Peyer's patch (tissue), 4 donors: ENCODE measurements at regions not wholly inside any gene's neighbourhood (a gene's known extent, or its start where the extent isn't known, plus 50 kb on each side); places are given as distances from the start of the nearest gene placed in this dataset.

Experiments
- POLR2A ChIP-seq, 2 donors: fragments of 450-650 bp; IDR thresholded peaks; one replicate each; pipeline ENCODE4 v1.5.1; 2017; ENCODE audit warnings: antibody characterized with exemption in 2 of 2, mild to moderate bottlenecking in 2 of 2, moderate library complexity in 2 of 2
- TF ChIP-seq, protein P1 (sequence below), 6 experiments: fragments of 450-650 bp in 4 of 6; fragments of 200-600 bp in 2 of 6; sonication (generic) in 1 of 6; IDR thresholded peaks; one replicate each; pipeline ENCODE4 v1.5.1; 2017 to 2019; ENCODE audit warnings: antibody characterized with exemption in 6 of 6, mild to moderate bottlenecking in 3 of 6, moderate library complexity in 1 of 6

DNA sequence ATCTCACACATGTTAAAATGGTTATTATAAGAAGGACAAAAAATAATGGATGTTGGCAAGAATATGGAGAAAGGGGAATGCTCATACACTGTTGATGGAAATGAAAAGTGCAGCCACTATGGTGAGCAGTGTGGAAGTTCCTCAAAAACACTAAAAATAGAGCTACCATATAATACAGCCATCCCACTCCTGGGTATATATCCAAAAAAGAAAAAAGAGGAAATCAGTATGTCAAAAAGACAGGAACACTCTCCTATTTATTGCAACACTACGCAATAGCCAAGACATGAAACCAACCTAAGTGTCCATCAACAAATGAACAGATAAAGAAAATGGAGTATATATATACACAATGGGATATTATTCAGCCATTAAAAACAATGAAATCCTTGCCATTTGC lies 642.6 kb downstream of the RNF144A start:
- TF ChIP-seq, protein P1, sequence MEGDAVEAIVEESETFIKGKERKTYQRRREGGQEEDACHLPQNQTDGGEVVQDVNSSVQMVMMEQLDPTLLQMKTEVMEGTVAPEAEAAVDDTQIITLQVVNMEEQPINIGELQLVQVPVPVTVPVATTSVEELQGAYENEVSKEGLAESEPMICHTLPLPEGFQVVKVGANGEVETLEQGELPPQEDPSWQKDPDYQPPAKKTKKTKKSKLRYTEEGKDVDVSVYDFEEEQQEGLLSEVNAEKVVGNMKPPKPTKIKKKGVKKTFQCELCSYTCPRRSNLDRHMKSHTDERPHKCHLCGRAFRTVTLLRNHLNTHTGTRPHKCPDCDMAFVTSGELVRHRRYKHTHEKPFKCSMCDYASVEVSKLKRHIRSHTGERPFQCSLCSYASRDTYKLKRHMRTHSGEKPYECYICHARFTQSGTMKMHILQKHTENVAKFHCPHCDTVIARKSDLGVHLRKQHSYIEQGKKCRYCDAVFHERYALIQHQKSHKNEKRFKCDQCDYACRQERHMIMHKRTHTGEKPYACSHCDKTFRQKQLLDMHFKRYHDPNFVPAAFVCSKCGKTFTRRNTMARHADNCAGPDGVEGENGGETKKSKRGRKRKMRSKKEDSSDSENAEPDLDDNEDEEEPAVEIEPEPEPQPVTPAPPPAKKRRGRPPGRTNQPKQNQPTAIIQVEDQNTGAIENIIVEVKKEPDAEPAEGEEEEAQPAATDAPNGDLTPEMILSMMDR (IDR thresholded peaks at IDR 0.05), result no peak
- no peak for TF ChIP-seq POLR2A (IDR thresholded peaks at IDR 0.05)
